SU-DHL-6 (cell line): ENCODE measurements at regions not wholly inside any gene's neighbourhood (a gene's known extent, or its start where the extent isn't known, plus 50 kb on each side); places are given as distances from the start of the nearest gene placed in this dataset.

ENCODE experiments used
- H2AFZ ChIP-seq: fragments of 200-600 bp; sonication (generic); 2 replicates; pipeline ENCODE4 v1.6.1; 2014; ENCODE audit warnings: low read depth, mild to moderate bottlenecking, moderate library complexity, mixed read lengths, antibody characterized with exemption, low read length; ENCODE audit not compliant: severe bottlenecking
- H3F3A ChIP-seq: fragments of 200-600 bp; shearing (Covaris generic); 2 replicates; pipeline ENCODE4 v1.6.0; 2016; ENCODE audit warnings: antibody characterized with exemption, mild to moderate bottlenecking; ENCODE audit not compliant: insufficient read depth
- H3K27ac ChIP-seq: fragments of 200-600 bp; sonication (generic); 2 replicates; pipeline ENCODE4 v1.5.1; 2016; ENCODE audit warnings: low read depth, mild to moderate bottlenecking, low read length, moderate library complexity, mixed read lengths
- H3K27me3 ChIP-seq: fragments of 200-600 bp; sonication (generic), shearing (Covaris generic); 2 replicates; pipeline ENCODE4 v1.6.0; 2014; ENCODE audit warnings: mild to moderate bottlenecking, low read length
- H3K36me3 ChIP-seq: fragments of 200-600 bp; sonication (generic); 2 replicates; pipeline ENCODE4 v1.6.1; 2014; ENCODE audit warnings: mild to moderate bottlenecking, low read length, mixed read lengths
- H3K4me2 ChIP-seq: fragments of 300-600, 200-600 bp; shearing (Covaris generic), sonication (generic); 2 replicates; pipeline ENCODE4 v1.6.0; 2014; ENCODE audit warnings: low read length, low read depth, mild to moderate bottlenecking; ENCODE audit not compliant: poor library complexity, severe bottlenecking
- H3K4me3 ChIP-seq: fragments of 200-600 bp; sonication (generic); 2 replicates; pipeline ENCODE4 v1.5.1; 2014; ENCODE audit warnings: antibody characterized with exemption, low read length, mild to moderate bottlenecking, mixed read lengths; ENCODE audit not compliant: insufficient read depth, poor library complexity, severe bottlenecking
- H3K79me2 ChIP-seq: fragments of 200-600 bp; sonication (generic); 2 replicates; pipeline ENCODE4 v1.6.1; 2014; ENCODE audit warnings: mild to moderate bottlenecking, low read length, moderate library complexity; ENCODE audit not compliant: insufficient read depth
- H3K9ac ChIP-seq: fragments of 200-600 bp; sonication (generic); 2 replicates; pipeline ENCODE4 v1.7.0; 2014; ENCODE audit warnings: mild to moderate bottlenecking, low read length
- H3K9me2 ChIP-seq: fragments of 200-600 bp; sonication (generic); replicated peaks from 2 replicates; pipeline ENCODE4 v1.6.1; 2014; ENCODE audit warnings: low read length; ENCODE audit not compliant: insufficient read depth
- H3K9me3 ChIP-seq: fragments of 200-600 bp; sonication (generic); 2 replicates; pipeline ENCODE4 v1.6.1; 2014; ENCODE audit warnings: low read length, mixed read lengths; ENCODE audit not compliant: insufficient read depth
- H4K20me1 ChIP-seq: fragments of 200-600 bp; sonication (generic); 2 replicates; pipeline ENCODE4 v1.6.1; 2014; ENCODE audit warnings: low read depth, mild to moderate bottlenecking, antibody characterized with exemption, low read length, moderate library complexity, mixed read lengths
- EZH2phosphoT487 ChIP-seq: fragments of 200-600 bp; sonication (generic), shearing (Covaris generic); conservative IDR thresholded peaks from 2 replicates; pipeline ENCODE4 v1.6.1; 2018; ENCODE audit warnings: mild to moderate bottlenecking, antibody characterized with exemption, low read length, moderate library complexity, mixed read lengths
- TF ChIP-seq, protein P1 (sequence below): fragments of 200-600 bp; sonication (generic); IDR thresholded peaks from one replicate; pipeline ENCODE4 v1.5.1; 2017; ENCODE audit warnings: antibody characterized with exemption, mild to moderate bottlenecking, low read length, moderate library complexity; ENCODE audit not compliant: insufficient read depth, poor library complexity, severe bottlenecking

DNA sequence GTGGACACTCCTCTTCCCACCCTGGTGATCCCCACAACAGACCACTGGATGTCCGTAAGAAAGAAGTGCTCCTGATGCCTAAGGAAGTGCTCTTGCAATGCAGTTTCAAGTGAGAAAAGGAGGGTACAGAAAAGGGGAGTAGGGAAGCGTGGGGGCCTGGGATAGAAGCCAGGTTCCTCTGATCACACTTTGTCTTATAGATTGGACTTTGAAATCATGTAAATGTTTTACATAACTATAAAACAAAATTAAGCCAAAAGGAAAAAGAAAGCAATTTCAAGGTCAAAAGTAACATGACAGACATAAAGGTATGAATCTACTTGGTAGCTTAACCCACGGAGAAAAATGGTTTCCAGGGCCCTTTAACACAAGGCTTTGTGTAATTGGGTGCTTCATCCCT, 107.3 kb upstream of the TRPM1 start:
- H2AFZ ChIP-seq: no peak overlapping the region
- no peak overlapping the region for H3K4me2 ChIP-seq
- no peaks in the 10 kb centered on the region for H3F3A ChIP-seq
- H3K79me2 ChIP-seq: no peaks in the 10 kb centered on the region
- no peaks in the 10 kb centered on the region for H3K9me2 ChIP-seq
- H3K27me3 ChIP-seq: no peaks in the 10 kb centered on the region
- no peaks in the 10 kb centered on the region for H3K9me3 ChIP-seq
- no peak overlapping the region for H3K4me3 ChIP-seq
- H4K20me1 ChIP-seq: no peaks in the 10 kb centered on the region
- no peak overlapping the region for H3K27ac ChIP-seq
- no peaks in the 10 kb centered on the region for H3K36me3 ChIP-seq
- TF ChIP-seq, protein P1, sequence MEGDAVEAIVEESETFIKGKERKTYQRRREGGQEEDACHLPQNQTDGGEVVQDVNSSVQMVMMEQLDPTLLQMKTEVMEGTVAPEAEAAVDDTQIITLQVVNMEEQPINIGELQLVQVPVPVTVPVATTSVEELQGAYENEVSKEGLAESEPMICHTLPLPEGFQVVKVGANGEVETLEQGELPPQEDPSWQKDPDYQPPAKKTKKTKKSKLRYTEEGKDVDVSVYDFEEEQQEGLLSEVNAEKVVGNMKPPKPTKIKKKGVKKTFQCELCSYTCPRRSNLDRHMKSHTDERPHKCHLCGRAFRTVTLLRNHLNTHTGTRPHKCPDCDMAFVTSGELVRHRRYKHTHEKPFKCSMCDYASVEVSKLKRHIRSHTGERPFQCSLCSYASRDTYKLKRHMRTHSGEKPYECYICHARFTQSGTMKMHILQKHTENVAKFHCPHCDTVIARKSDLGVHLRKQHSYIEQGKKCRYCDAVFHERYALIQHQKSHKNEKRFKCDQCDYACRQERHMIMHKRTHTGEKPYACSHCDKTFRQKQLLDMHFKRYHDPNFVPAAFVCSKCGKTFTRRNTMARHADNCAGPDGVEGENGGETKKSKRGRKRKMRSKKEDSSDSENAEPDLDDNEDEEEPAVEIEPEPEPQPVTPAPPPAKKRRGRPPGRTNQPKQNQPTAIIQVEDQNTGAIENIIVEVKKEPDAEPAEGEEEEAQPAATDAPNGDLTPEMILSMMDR: no peak
- TF ChIP-seq EZH2phosphoT487: no peak
- no peak overlapping the region for H3K9ac ChIP-seq

DNA sequence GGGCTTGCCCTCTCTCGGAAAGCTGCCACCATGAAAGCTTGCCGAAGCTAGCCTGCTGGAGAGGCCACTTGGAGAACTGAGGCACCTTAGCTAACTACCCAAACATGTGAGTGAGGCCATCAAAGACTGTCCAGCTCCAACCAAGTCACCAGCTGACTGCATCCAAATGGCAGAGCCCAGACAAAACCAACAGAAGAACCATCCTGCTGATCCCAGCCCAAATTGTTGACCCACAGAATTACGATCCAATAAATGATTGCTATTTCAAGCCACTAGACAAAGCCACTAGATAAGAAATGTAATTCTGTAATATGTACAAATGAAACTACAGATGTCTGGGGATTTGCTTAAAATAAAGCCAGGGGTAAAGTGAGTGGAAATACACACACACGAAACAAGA, 109.8 kb upstream of the TRPM1 start:
- H3K9ac ChIP-seq: no peak overlapping the region
- H4K20me1 ChIP-seq: no peaks in the 10 kb centered on the region
- H3K79me2 ChIP-seq: no peaks in the 10 kb centered on the region
- no peak overlapping the region for H2AFZ ChIP-seq
- no peaks in the 10 kb centered on the region for H3K27me3 ChIP-seq
- H3F3A ChIP-seq: no peaks in the 10 kb centered on the region
- no peaks in the 10 kb centered on the region for H3K9me3 ChIP-seq
- TF ChIP-seq, protein P1: no peak
- TF ChIP-seq EZH2phosphoT487: no peak
- H3K4me2 ChIP-seq: no peak overlapping the region
- no peak overlapping the region for H3K4me3 ChIP-seq
- H3K36me3 ChIP-seq: no peaks in the 10 kb centered on the region
- no peaks in the 10 kb centered on the region for H3K9me2 ChIP-seq
- H3K27ac ChIP-seq: no peak overlapping the region

DNA sequence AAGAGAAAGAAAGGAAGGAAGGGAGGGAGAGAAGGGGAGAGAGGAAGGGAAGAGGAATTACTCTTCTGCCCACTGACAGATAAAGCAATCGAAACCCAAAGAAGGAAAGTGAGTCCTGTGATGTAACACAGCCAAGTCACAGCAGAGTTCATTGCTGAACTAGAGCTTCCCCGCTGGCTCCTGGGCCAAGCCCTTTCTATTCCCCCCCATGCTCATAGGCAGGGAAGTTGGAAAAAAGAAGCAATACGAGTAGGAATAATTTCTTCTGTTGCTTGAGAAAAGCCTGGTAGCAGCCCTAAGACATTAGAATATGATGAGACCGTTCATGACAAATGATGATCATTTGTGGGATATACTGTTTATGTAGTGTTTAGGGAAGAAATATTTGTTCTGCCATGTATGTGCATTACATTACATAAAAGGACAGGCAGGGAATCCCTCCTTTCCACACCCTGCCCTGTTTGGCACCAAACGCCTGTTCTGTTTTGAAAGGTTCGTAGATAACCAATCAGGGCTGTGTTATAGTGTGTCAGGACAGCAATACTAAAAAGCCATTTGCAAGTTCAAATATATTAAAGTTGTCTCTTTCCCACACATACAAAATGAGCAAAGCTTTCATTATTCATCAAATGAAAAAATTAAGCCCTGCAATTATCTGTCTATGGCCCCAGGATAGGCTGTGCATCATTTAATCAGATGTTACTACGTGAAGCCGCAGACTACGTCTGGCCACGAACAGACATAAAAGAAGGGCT, 111.0 kb upstream of the TRPM1 start:
- H3K79me2 ChIP-seq: no peaks in the 10 kb centered on the region
- H3F3A ChIP-seq: peaks cover 10% of the 10 kb centered on the region
- H3K9ac ChIP-seq: no peak overlapping the region
- no peaks in the 10 kb centered on the region for H3K27me3 ChIP-seq
- H3K4me2 ChIP-seq: no peak overlapping the region
- no peak overlapping the region for H3K4me3 ChIP-seq
- no peaks in the 10 kb centered on the region for H4K20me1 ChIP-seq
- H3K36me3 ChIP-seq: no peaks in the 10 kb centered on the region
- no peak overlapping the region for H2AFZ ChIP-seq
- no peaks in the 10 kb centered on the region for H3K9me2 ChIP-seq
- TF ChIP-seq, protein P1: no peak
- TF ChIP-seq EZH2phosphoT487: no peak
- H3K27ac ChIP-seq: no peak overlapping the region
- no peaks in the 10 kb centered on the region for H3K9me3 ChIP-seq
